Right lobe of liver (tissue), 4 donors: ENCODE measurements at regions not wholly inside any gene's neighbourhood (a gene's known extent, or its start where the extent isn't known, plus 50 kb on each side); places are given as distances from the start of the nearest gene placed in this dataset.

Source experiments
- POLR2A ChIP-seq: fragments of 450-650 bp; IDR thresholded peaks from one replicate; pipeline ENCODE4 v1.6.1; 2017; ENCODE audit warnings: antibody characterized with exemption, mild to moderate bottlenecking
- TF ChIP-seq, protein P1 (sequence below), 4 donors: fragments of 200-600 bp in 3 of 4; fragments of 450-650 bp in 1 of 4; IDR thresholded peaks; one replicate each; pipeline versions ENCODE4 v1.5.1 to v1.8.0; 2016 to 2022; ENCODE audit warnings: antibody characterized with exemption in 4 of 4, mild to moderate bottlenecking in 2 of 4
- donor health status: DM: no; HTN: no; CAD: no.
- donor health status: DM: no; HTN: no; CAD: no.
- donor health status: DM: no; HTN: yes; CAD: no.

DNA sequence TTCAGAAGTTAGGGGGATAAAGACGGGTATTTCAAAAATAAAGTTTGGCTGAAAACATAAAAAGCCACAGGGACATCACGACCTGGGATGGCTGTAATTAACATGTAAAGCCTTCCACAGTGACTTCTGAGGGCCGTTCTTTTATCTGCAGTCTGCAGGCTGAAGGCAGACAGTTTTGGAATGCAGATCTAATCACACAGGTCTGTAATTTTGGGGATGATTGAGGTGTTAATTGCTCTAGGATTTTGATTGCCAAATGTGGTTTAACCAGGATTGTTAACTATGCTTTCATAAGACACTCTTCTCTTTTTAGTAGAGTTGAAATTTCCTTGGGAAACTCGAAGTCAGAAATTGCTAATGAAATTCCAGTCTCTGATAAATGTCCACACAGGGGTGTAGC, 355.5 kb downstream of the ATP23 start:
- TF ChIP-seq POLR2A = no peak
- TF ChIP-seq, protein P1, sequence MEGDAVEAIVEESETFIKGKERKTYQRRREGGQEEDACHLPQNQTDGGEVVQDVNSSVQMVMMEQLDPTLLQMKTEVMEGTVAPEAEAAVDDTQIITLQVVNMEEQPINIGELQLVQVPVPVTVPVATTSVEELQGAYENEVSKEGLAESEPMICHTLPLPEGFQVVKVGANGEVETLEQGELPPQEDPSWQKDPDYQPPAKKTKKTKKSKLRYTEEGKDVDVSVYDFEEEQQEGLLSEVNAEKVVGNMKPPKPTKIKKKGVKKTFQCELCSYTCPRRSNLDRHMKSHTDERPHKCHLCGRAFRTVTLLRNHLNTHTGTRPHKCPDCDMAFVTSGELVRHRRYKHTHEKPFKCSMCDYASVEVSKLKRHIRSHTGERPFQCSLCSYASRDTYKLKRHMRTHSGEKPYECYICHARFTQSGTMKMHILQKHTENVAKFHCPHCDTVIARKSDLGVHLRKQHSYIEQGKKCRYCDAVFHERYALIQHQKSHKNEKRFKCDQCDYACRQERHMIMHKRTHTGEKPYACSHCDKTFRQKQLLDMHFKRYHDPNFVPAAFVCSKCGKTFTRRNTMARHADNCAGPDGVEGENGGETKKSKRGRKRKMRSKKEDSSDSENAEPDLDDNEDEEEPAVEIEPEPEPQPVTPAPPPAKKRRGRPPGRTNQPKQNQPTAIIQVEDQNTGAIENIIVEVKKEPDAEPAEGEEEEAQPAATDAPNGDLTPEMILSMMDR (IDR thresholded peaks at IDR 0.05) = no peak
